ENCODE measurements at regions not wholly inside any gene's neighbourhood (a gene's known extent, or its start where the extent isn't known, plus 50 kb on each side); places are given as distances from the start of the nearest gene placed in this dataset.

GRCh38 chr16:25487888-25488287 lies 203.9 kb upstream of the HS3ST4 start:
- no peak for TF ChIP-seq CTCF (IDR thresholded peaks at IDR 0.05)
- no peak for TF ChIP-seq GABPA (IDR thresholded peaks at IDR 0.05; ENCODE audit: low read depth)
- no peak for TF ChIP-seq POLR2AphosphoS5 (IDR thresholded peaks at IDR 0.05; ENCODE audit: low read depth, low read length)
- TF ChIP-seq EZH2phosphoT487 (IDR thresholded peaks at IDR 0.05; ENCODE audit: borderline replicate concordance, low read depth), result no peak

Data from SK-N-SH (cell line).